OCI-LY1 (cell line): ENCODE measurements at regions not wholly inside any gene's neighbourhood (a gene's known extent, or its start where the extent isn't known, plus 50 kb on each side); places are given as distances from the start of the nearest gene placed in this dataset.
A peak's percentile ranks its signal among the peaks of the same experiment; 100 is the strongest.

Experiments
- H2AFZ ChIP-seq: fragments of 200-600 bp; sonication (generic), shearing (Covaris generic); 2 replicates; pipeline ENCODE4 v1.6.0; 2014; ENCODE audit warnings: antibody characterized with exemption, mild to moderate bottlenecking, low read length
- H3F3A ChIP-seq: fragments of 200-600 bp; sonication (generic), shearing (Covaris generic); 2 replicates; pipeline ENCODE4 v1.6.0; 2014; ENCODE audit warnings: mild to moderate bottlenecking, antibody characterized with exemption, low read length, moderate library complexity; ENCODE audit not compliant: insufficient read depth
- H3K27ac ChIP-seq: fragments of 200-600 bp; sonication (generic); 2 replicates; pipeline ENCODE4 v1.5.1; 2014; ENCODE audit warnings: low read length, mixed run types, mild to moderate bottlenecking, low read depth; ENCODE audit not compliant: poor library complexity, severe bottlenecking
- H3K27me3 ChIP-seq: fragments of 200-600 bp; sonication (generic); 2 replicates; pipeline ENCODE4 v1.6.0; 2014; ENCODE audit warnings: antibody characterized with exemption, mild to moderate bottlenecking, low read length, moderate library complexity; ENCODE audit not compliant: insufficient read depth
- H3K36me3 ChIP-seq: fragments of 200-600 bp; sonication (generic); 2 replicates; pipeline ENCODE4 v1.6.1; 2014; ENCODE audit warnings: mild to moderate bottlenecking, antibody characterized with exemption, low read length, moderate library complexity, mixed read lengths; ENCODE audit not compliant: insufficient read depth
- H3K4me1 ChIP-seq: fragments of 200-600 bp; sonication (generic); 2 replicates; pipeline ENCODE4 v1.5.1; 2014; ENCODE audit warnings: mild to moderate bottlenecking, low read length, moderate library complexity; ENCODE audit not compliant: insufficient read depth, severe bottlenecking
- H3K4me2 ChIP-seq: fragments of 200-600 bp; sonication (generic), shearing (Covaris generic); 2 replicates; pipeline ENCODE4 v1.6.1; 2014; ENCODE audit warnings: low read length
- H3K4me3 ChIP-seq: fragments of 200-600 bp; sonication (generic); 2 replicates; pipeline ENCODE4 v1.5.1; 2014; ENCODE audit warnings: low read length, low read depth, mild to moderate bottlenecking, mixed read lengths; ENCODE audit not compliant: poor library complexity, severe bottlenecking
- H3K79me2 ChIP-seq: fragments of 200-600 bp; shearing (Covaris generic); 2 replicates; pipeline ENCODE4 v1.6.1; 2016; ENCODE audit warnings: mixed run types, low read length, mixed read lengths; ENCODE audit not compliant: insufficient read depth
- H3K9ac ChIP-seq: fragments of 200-600 bp; sonication (generic), shearing (Covaris generic); 2 replicates; pipeline ENCODE4 v1.6.1; 2014; ENCODE audit warnings: mild to moderate bottlenecking, low read length, mixed read lengths
- H3K9me2 ChIP-seq: fragments of 200-600 bp; sonication (generic), shearing (Covaris generic); 2 replicates; pipeline ENCODE4 v1.6.1; 2014; ENCODE audit warnings: low read depth, mild to moderate bottlenecking, low read length, mixed read lengths
- H3K9me3 ChIP-seq: fragments of 200-600 bp; shearing (Covaris generic); 2 replicates; pipeline ENCODE4 v1.6.1; 2014; ENCODE audit warnings: low read length, mixed read lengths
- H4K20me1 ChIP-seq: fragments of 200-600 bp; sonication (generic), shearing (Covaris generic); 2 replicates; pipeline ENCODE4 v1.6.0; 2016; ENCODE audit warnings: mild to moderate bottlenecking, low read length; ENCODE audit not compliant: insufficient read depth
- CTCF ChIP-seq: fragments of 200-600 bp; sonication (generic), shearing (Covaris generic); IDR thresholded peaks from 2 replicates; pipeline ENCODE4 v1.5.1; 2017; ENCODE audit warnings: mild to moderate bottlenecking, antibody characterized with exemption, low read length, moderate library complexity, mixed read lengths
- EZH2 ChIP-seq: fragments of 200-600 bp; sonication (generic), shearing (Covaris generic); IDR thresholded peaks from 2 replicates; pipeline ENCODE4 v1.8.0; 2017; ENCODE audit warnings: borderline replicate concordance, mixed run types, mild to moderate bottlenecking, antibody characterized with exemption, low read length, moderate library complexity, mixed read lengths

DNA sequence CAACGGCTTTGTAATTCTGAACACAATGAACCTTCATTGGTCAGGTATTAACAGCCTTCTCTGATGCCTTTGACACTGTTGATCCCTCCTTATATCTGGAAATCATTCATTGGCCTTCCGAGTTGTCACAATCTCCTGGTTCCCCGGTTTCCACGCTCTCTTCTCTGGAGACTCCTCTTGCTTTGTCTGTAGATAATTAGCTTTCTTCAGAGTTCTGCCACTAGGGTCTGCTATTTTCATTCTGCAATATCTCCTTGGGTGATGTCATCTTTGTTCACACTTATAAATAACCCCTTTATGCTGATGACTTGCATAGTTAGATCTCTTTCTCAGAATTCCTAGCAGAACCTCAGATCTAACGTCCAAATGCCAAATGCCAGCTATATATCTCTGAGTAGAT lies 583.8 kb upstream of the ZNF717 start:
- H4K20me1 ChIP-seq = no peaks in the 10 kb centered on the region
- no peaks in the 10 kb centered on the region for H3K79me2 ChIP-seq
- no peak overlapping the region for H3K4me2 ChIP-seq
- no peaks in the 10 kb centered on the region for H3K27me3 ChIP-seq
- H3K9me3 ChIP-seq = no peaks in the 10 kb centered on the region
- no peaks in the 10 kb centered on the region for H3K36me3 ChIP-seq
- H3K4me3 ChIP-seq = no peak overlapping the region
- H3K9me2 ChIP-seq = no peaks in the 10 kb centered on the region
- no peak for TF ChIP-seq EZH2
- TF ChIP-seq CTCF = peak; percentile 33; the same call in 1 of the 2 replicates
- H2AFZ ChIP-seq = no peak overlapping the region
- no peak overlapping the region for H3K9ac ChIP-seq
- no peaks in the 10 kb centered on the region for H3K4me1 ChIP-seq
- no peaks in the 10 kb centered on the region for H3F3A ChIP-seq
- no peak overlapping the region for H3K27ac ChIP-seq

- Histone ChIP-seq H2AFZ (no peak overlapping the region), H3K27ac (no peak overlapping the region), H3F3A (no peaks in the 10 kb centered on the region), H3K4me2 (no peak overlapping the region), H3K4me1 (no peaks in the 10 kb centered on the region), H3K9ac (no peak overlapping the region), H3K27me3 (no peaks in the 10 kb centered on the region), H3K4me3 (no peak overlapping the region), H3K36me3 (no peaks in the 10 kb centered on the region), H4K20me1 (no peaks in the 10 kb centered on the region), H3K9me2 (no peaks in the 10 kb centered on the region), H3K9me3 (no peaks in the 10 kb centered on the region), H3K79me2 (no peaks in the 10 kb centered on the region)
- TF ChIP-seq CTCF (no peak), EZH2 (no peak)
Observed at GRCh38 chr3:76370749-76371520, 585.6 kb upstream of the ZNF717 start.

GRCh38 chr3:76372497-76372896 lies 587.1 kb upstream of the ZNF717 start:
- TF ChIP-seq CTCF = no peak
- no peak for TF ChIP-seq EZH2
- Histone ChIP-seq H4K20me1 (no peaks in the 10 kb centered on the region), H3K4me3 (no peak overlapping the region), H3K9me2 (no peaks in the 10 kb centered on the region), H3K27ac (no peak overlapping the region), H3K79me2 (no peaks in the 10 kb centered on the region), H3K4me2 (no peak overlapping the region), H2AFZ (no peak overlapping the region), H3K36me3 (no peaks in the 10 kb centered on the region), H3K4me1 (no peaks in the 10 kb centered on the region), H3F3A (no peaks in the 10 kb centered on the region), H3K27me3 (no peaks in the 10 kb centered on the region), H3K9ac (no peak overlapping the region), H3K9me3 (no peaks in the 10 kb centered on the region)
